Gastrocnemius medialis (tissue), 4 donors: ENCODE measurements at regions not wholly inside any gene's neighbourhood (a gene's known extent, or its start where the extent isn't known, plus 50 kb on each side); places are given as distances from the start of the nearest gene placed in this dataset.

Experiments used
- ATAC-seq, 2 donors: fragments of 150-250 bp; one replicate each; pipeline ENCODE4 v1.9.1; 2016
- DNase-seq, 2 donors: peaks; one replicate each; pipeline ENCODE4 v3.0.0-alpha.2; 2019
- H3K27ac ChIP-seq, 4 donors: fragments of 200-600 bp; sonication (generic); 1 replicate in 1 of 4; 2 replicates in 3 of 4; pipeline ENCODE4 v1.5.1; 2016 to 2018; ENCODE audit warnings: mild to moderate bottlenecking in 2 of 4, moderate library complexity in 1 of 4
- H3K27me3 ChIP-seq, 3 donors: fragments of 200-600 bp; sonication (generic) in 2 of 3; 1 replicate in 1 of 3; 2 replicates in 2 of 3; pipeline versions ENCODE4 v1.5.1 to v1.6.0; 2016 to 2019; ENCODE audit warnings: mild to moderate bottlenecking in 1 of 3, moderate library complexity in 1 of 3
- H3K36me3 ChIP-seq, 2 donors: fragments of 200-600 bp; sonication (generic) in 1 of 2; one replicate each; pipeline ENCODE4 v1.5.1; 2017 to 2018
- H3K4me1 ChIP-seq, 2 donors: fragments of 200-600 bp; sonication (generic) in 1 of 2; one replicate each; pipeline ENCODE4 v1.5.1; 2016 to 2017; ENCODE audit warnings: mild to moderate bottlenecking in 2 of 2
- H3K4me3 ChIP-seq, 4 donors: fragments of 200-600 bp; sonication (generic) in 3 of 4; 1 replicate in 1 of 4; 2 replicates in 3 of 4; pipeline ENCODE4 v1.5.1; 2016 to 2019; ENCODE audit warnings: mild to moderate bottlenecking in 2 of 4
- H3K9me3 ChIP-seq, 3 donors: fragments of 200-600 bp; sonication (generic) in 2 of 3; 1 replicate in 1 of 3; 2 replicates in 2 of 3; pipeline ENCODE4 v1.5.1; 2016 to 2019
- CTCF ChIP-seq, 5 experiments: fragments of 450-650 bp in 3 of 5; fragments of 200-600 bp in 2 of 5; sonication (generic) in 2 of 5; IDR thresholded peaks in 4 of 5; conservative IDR thresholded peaks in 1 of 5; 1 replicate in 4 of 5; 2 replicates in 1 of 5; pipeline ENCODE4 v1.5.1; 2016 to 2019; ENCODE audit warnings: antibody characterized with exemption in 5 of 5, mild to moderate bottlenecking in 3 of 5, moderate library complexity in 3 of 5
- POLR2A ChIP-seq, 2 donors: fragments of 450-650 bp; IDR thresholded peaks; one replicate each; pipeline ENCODE4 v1.6.1; 2017; ENCODE audit warnings: antibody characterized with exemption in 2 of 2, mild to moderate bottlenecking in 2 of 2, moderate library complexity in 2 of 2
- in situ Hi-C, 4 donors: fragments of 200-750 bp; cut with MboI; loops; one replicate each; pipeline versions ENCODE4 v1.15.0 to v1.8.0; 2017; ENCODE audit warnings: low sequenced_read_pairs in 4 of 4
- intact Hi-C: fragments of 100-400 bp; cut with DNase I; formaldehyde crosslinking; loops from one replicate; pipeline ENCODE4 v1.15.1; 2023; ENCODE audit warnings: low total_unique reads

- H3K27me3 ChIP-seq: no peaks in the 10 kb centered on the region
- intact Hi-C loops: no loop called here
- no peak overlapping the region for H3K4me3 ChIP-seq
- in situ Hi-C loops: no loop called here
- no peaks in the 10 kb centered on the region for H3K4me1 ChIP-seq
- no peak for TF ChIP-seq POLR2A (IDR thresholded peaks at IDR 0.05)
- TF ChIP-seq CTCF (IDR thresholded peaks at IDR 0.05 in 4 of 5, conservative IDR thresholded peaks at IDR 0.05 in 1 of 5): no peak
- no peak overlapping the region for H3K27ac ChIP-seq
- H3K9me3 ChIP-seq: no peaks in the 10 kb centered on the region
- no peaks in the 10 kb centered on the region for H3K36me3 ChIP-seq
- DNase-seq: no peak
- ATAC-seq: no peak
Observed at GRCh38 chr1:55539652-55540512, 324.7 kb upstream of the USP24 start.

GRCh38 chr1:55538428-55538827, 323.3 kb upstream of the USP24 start:
- ATAC-seq: no peak
- H3K4me1 ChIP-seq: no peaks in the 10 kb centered on the region
- DNase-seq: no peak
- in situ Hi-C loops: no loop called here
- H3K27ac ChIP-seq: no peak overlapping the region
- H3K27me3 ChIP-seq: no peaks in the 10 kb centered on the region
- TF ChIP-seq POLR2A (IDR thresholded peaks at IDR 0.05) (no peak), CTCF (IDR thresholded peaks at IDR 0.05 in 4 of 5, conservative IDR thresholded peaks at IDR 0.05 in 1 of 5) (no peak)
- intact Hi-C loops: no loop called here
- H3K36me3 ChIP-seq: no peaks in the 10 kb centered on the region
- H3K4me3 ChIP-seq: no peak overlapping the region
- H3K9me3 ChIP-seq: no peaks in the 10 kb centered on the region

- intact Hi-C loops: no loop called here
- no peak for DNase-seq
- Histone ChIP-seq H3K27ac (no peak overlapping the region), H3K4me3 (no peak overlapping the region), H3K27me3 (no peaks in the 10 kb centered on the region), H3K4me1 (no peaks in the 10 kb centered on the region), H3K36me3 (no peaks in the 10 kb centered on the region), H3K9me3 (no peaks in the 10 kb centered on the region)
- no peak for ATAC-seq
- in situ Hi-C loops: no loop called here
- no peak for TF ChIP-seq CTCF (IDR thresholded peaks at IDR 0.05 in 4 of 5, conservative IDR thresholded peaks at IDR 0.05 in 1 of 5)
- no peak for TF ChIP-seq POLR2A (IDR thresholded peaks at IDR 0.05)
Observed at GRCh38 chr1:55536545-55536865, 321.3 kb upstream of the USP24 start.

GRCh38 chr1:55535724-55536544, 320.8 kb upstream of the USP24 start:
- Histone ChIP-seq H3K36me3 (no peaks in the 10 kb centered on the region), H3K4me1 (no peaks in the 10 kb centered on the region), H3K27ac (no peak overlapping the region), H3K9me3 (no peaks in the 10 kb centered on the region), H3K4me3 (no peak overlapping the region), H3K27me3 (no peaks in the 10 kb centered on the region)
- ATAC-seq (no peak), DNase-seq (no peak)
- no peak for TF ChIP-seq CTCF (IDR thresholded peaks at IDR 0.05 in 4 of 5, conservative IDR thresholded peaks at IDR 0.05 in 1 of 5)
- no peak for TF ChIP-seq POLR2A (IDR thresholded peaks at IDR 0.05)
- in situ Hi-C loops: no loop called here
- intact Hi-C loops: no loop called here
